GM11168 (cell line): ENCODE measurements at regions not wholly inside any gene's neighbourhood (a gene's known extent, or its start where the extent isn't known, plus 50 kb on each side); places are given as distances from the start of the nearest gene placed in this dataset.

ENCODE experiments used
- in situ Hi-C: fragments of 300-500 bp; cut with MboI; formaldehyde crosslinking; loops from one replicate; pipeline ENCODE4 v1.12.0; 2022; ENCODE audit warnings: low sequenced_read_pairs; ENCODE audit not compliant: unreplicated experiment

DNA sequence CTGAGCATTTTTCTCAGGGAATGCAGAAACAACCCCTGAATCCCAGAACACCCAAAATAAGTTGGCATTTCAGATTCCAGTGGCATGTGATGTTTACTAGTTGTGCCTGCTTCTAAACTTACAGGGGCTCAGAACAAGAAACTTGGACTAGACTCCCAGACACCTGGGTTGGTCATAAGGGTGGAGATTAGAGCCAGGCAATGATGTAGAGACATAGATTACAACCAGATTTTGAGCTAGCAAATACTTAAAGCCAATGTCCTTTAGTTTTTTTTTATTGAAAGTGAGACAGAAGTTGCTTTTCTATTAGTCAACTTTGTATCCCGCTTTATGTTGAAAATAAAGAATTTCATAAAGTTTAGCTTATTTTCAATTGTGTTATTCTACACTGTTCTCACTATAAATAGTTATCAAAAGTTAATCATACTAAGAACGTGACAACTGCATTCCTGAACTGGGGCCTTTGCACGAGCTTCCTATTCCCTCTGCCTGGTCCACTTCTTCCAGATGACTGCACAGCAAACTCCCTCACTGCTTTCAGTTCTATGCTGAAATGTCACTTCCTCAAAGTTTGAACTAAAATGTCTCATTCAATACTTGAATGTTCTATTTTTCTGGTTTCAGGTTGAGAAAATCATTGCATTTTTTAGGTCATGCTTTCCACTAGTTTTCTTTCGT, 224.7 kb upstream of the PPP1R2C start:
- in situ Hi-C loops = no loop called here

DNA sequence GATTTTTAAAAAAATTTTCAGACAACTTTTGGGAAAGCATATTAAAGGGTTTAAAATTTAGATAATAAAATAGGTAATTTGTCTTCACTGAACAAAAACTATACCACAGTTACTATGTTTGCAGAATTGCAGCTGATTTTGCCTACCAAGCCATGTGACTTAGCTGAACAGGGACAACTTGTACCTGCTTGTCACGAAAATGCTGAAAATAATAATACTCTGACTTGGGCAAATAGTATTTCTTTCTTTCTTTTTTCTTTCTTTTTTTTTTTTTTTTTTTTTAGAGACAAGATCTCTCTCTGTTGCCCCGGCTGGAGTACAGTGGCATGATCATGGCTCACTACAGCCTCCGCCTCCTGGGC, 225.2 kb upstream of the PPP1R2C start:
- in situ Hi-C loops = no loop called here

DNA sequence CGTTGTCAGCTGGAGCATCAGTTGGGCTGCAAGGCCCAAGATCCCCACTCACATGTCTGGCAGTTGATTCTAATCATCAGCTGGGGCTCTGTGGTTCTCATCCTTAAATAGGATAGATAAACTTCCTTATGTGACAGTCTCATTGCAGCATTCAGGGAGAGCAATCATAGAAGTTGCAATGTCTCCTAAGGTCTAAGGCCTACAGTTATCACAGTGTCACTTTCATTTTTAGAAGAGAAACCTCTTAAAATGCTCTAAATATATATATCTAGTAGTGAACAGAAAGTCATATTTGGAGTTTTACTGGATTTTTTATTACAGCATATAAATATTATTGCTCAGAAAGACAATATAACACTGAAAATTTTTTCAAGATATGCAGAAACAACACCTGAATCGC, 226.0 kb upstream of the PPP1R2C start:
- in situ Hi-C loops = no loop called here

DNA sequence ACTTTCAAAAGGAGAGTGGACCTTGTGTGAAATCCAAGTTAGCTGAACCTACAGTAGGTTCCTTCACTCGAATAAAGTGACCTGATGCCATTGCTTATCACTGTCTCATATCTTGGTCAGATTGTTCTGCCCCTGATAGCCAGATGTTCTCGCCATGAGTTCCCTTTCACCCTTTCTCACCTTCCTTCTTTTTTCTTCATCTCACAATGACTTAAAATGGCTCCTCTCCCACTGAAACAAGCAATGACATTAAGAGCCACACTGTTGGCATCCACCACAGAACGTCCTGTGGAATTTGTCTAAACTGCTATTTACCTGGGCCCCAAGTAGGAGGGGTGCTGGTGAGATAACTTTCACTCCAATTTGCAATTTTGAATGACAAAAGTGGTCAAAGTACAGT, 227.6 kb upstream of the PPP1R2C start:
- in situ Hi-C loops = no loop called here

DNA sequence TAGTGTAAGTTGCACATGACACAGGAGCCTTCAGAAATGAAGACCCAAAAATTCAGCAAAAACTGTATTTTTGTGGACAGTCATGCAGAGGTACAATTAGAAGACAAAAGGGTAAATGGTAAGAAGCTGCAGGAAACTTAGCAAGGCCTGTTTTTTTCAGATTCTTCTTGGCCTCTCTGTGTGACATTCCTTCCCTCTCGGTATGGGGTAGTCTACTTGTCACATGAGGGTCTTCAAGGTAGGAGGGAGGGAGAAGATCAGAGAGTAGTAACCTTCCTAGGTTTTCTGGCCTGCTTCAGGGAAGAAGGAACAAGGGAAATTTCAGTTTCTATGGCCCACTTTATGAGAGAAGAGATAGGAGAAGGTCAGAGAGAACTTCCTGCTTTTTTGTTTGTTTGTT, 230.4 kb upstream of the PPP1R2C start:
- in situ Hi-C loops = no loop called here

DNA sequence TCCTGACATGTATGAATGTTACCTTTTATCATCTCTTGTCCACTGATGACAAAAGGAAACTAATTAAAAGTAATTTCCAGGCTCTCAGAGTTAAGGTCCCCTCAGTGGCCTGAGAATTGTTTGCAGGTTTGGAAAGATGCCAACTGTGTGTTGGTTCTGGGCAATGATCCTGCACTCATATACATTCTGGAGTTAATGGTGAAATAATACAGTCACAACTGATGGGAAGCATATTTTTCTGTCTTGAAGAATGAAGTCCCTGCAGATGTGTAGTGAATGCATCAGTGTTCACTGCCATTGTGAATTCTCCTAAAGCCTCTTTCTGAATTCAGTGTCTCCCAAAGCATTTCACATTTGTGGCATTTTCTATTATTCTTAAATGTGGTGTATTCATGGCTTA, 238.1 kb upstream of the PPP1R2C start:
- in situ Hi-C loops = no loop called here

DNA sequence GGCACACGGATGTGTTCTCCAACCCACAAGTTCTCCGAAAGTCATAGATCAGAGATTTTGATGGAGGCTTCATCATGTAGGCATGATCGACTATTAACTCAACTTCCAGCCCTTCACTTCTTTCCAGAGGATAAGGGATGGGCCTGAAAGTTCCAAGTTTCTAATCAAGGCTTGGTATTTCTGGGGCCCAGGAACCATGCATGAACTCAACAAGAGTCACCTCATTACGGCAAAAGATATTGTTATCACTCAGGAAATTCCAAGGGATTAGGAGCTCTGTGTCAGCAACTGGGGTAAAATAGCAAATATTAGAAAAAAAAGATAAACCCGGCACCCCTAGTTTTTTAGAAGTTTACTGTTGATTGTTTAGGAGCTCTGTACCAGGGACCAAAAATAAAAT, 240.1 kb upstream of the PPP1R2C start:
- in situ Hi-C loops = no loop called here

DNA sequence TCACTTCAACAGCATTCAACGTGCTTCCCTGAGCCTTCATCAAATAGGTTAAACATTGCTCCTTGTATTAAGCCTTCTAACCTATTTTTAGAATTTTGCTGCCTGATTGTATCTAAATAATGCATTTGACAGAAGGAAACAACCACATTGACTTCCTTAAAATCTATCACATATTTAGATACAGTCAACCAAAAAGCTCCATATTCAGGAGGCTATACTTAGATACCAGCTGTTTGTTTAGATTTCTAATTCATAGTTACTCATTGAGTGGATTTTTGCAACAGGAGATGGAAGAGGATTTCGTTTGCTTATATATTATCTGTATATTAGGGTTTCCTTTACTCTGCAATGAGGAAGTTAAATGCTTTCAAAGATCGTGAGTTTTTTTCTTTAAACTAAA, 241.1 kb upstream of the PPP1R2C start:
- in situ Hi-C loops = no loop called here

DNA sequence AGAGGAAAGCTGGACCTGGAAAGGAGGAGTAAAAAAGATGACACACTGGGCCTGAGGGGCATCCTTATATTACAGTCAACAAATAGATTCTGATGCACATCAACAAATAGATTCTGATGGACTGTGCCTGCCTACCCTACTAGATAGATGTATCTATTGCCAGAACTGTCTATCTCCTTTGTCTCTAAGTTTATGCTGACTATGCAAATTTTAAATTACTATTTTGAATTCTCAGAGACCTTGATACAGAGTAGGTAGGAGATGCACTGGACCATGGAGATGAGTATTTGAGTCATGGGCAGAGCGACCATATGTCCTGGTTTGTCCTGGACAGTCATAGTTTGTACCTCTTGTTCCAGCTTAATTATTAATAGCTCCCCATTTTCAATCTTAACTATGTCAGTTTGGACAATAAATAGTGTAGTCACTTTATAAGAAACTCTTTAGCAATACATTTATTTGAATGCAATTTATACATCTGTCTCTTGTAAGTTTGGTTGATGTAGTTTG, 247.9 kb upstream of the PPP1R2C start:
- in situ Hi-C loops = no loop called here

DNA sequence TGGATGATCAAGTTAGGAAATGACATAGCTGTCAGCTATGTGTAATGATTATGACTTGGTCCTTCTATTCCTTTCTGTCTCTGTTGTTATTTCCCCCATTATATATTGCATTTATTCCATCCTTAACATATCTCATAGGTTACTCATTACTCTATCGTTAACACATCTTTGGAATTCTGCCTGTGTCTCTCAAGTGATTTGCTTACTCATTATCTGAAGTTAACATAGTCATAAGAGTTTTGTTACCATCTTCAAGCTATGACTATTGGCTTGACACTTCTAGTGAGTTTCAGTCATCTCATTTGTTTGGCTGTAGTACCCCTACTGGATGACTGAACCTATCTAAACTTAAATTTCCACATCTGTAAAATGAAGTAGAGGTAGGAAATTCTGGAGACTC, 286.1 kb upstream of the PPP1R2C start:
- in situ Hi-C loops = no loop called here

DNA sequence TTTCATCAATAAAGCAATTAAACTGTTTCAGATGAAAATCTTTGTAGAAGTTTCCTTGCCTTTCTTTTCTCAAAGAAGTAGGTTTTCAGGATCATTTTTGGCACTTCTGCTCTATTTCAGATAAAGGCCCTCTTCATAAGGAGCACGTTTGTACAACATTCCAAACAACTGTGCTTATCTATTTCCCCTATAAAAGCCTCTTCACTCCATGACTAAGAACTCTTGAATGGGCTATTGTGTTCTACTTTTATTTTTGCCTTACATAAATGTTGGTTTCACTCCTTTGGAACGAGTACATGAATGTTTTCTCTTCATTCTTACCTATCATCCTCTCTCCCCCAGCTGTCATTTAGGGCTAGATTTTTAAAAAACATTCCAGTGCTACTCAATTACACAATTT, 288.0 kb upstream of the PPP1R2C start:
- in situ Hi-C loops = no loop called here

DNA sequence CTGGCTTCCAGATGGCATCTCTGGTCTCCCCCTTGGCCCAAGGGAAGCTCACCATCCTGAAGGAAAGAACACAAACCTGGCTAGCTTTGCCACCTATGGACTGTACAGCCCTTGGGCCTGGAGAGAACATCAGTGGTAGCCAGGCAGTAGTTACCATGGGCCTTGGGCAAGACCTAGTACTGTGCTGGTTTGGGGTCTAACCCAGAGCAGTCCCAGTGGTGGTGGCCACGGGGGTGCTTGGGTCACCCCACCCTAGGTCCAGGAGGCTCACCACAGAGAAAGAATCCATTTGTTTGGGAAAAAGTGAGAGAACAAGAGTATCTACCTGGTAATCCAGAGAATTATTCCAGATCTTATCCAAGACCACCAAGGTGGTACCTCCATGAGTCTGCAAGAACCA, 290.7 kb upstream of the PPP1R2C start:
- in situ Hi-C loops = no loop called here

DNA sequence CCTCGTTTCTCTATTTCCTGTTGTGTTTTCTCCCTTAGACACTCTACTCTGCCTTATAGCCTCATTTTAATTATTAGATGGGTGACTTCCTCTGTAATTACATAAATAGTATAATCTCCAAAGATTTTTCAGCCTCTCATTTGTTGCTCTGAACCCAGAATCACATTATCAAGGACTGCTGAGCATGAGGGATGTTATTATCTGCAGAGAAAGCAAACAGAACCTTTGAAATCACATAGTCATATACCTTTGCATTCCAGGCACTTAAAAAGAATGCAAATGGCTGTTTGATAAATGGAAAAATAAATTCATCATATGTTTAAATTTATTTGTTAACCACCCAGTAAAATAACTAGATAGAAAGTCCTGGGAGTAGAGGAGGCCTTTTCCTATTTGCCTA, 305.1 kb upstream of the PPP1R2C start:
- in situ Hi-C loops = no loop called here

DNA sequence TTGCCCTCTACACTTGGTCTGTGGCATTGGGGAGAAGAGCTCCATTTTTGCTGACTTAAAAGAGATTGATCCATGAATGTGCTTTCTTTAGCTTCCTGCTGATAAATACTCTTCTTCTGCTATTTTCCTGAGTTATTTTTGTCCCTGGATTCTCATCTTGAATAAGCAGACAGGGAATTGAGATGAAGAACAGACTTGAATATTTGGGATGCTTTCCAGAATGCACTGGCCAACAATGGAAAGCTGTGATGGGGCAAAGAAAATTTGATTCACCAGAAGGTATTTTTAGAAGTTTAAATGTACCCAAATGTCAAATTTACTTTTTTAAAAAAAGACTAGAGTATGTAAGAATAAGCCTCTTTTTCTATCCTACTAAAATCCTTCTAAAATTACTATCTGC, 309.9 kb upstream of the PPP1R2C start:
- in situ Hi-C loops = no loop called here

DNA sequence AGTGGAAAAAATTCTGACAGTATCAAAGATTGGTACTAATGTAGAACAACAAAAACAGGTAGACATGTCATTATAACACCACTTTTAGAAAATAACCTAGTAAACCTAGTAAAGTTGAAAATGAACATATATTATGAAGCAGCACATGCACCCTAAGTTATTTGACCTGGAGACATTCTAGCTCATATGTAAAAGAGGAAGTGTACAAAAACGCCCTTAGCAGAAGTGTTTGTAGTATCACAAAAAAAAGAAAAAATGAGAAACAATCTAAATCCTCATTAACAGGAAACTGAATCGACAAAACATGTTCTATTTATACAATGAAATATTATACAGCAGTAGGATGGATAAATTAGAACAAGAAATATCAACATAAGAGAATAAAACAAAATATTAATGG, 318.9 kb upstream of the PPP1R2C start:
- in situ Hi-C loops = no loop called here

DNA sequence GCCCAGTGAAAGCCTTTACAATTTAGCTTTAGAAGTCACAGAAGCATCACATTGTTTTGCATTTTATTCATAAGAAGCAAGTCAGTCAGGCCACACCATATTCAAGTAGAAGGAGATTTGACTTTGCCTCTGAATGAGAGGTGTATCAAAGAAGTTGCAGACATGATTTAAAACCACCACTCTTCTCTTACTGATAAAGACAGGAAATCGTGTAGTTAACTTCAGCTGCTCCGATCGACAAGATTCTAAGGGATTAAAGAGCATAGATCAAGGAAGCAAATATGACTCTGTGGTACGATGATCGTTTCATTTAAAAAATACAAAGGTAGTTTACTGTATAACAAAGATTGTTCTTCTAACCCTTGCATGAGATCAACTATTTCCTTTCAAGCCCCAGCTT, 328.0 kb upstream of the PPP1R2C start:
- in situ Hi-C loops = no loop called here

DNA sequence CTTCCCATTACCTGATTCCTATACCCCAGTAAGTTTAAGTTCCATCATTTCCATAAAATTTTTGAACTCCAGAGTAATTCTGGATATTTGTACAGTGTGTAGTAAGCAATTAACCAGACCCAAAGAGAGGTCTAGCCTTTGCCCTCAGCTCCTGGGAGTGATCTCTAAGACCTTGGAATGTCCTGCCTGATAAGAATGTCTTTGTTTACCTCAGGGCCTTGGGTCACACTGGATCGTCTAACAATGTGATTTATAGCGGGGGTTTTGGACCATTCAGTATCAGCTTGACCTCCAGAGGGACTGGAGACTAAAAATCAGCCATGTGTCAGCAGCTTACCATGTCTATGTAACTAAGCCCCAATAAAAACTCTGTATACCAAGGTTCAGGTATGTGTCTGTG, 330.9 kb upstream of the PPP1R2C start:
- in situ Hi-C loops = no loop called here

DNA sequence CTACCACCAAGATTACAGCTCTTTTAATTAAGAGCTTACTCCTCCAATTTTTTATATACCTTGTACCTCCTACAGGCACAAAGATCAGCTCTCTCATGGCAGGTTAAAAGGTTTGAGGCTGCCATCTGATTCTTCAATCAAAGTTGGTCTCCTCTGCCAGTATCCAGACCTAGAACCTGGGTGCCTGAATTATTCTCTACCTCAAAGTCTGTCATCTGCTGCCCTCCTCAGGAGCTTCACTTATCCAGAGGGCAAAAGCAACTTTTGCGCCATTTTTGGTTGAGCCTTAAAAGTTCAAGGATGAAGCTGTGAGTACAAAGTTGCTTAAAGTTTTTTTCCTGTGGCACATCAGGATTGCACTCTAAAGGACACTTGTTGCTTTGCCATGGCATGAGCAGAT, 343.7 kb upstream of the PPP1R2C start:
- in situ Hi-C loops = no loop called here

DNA sequence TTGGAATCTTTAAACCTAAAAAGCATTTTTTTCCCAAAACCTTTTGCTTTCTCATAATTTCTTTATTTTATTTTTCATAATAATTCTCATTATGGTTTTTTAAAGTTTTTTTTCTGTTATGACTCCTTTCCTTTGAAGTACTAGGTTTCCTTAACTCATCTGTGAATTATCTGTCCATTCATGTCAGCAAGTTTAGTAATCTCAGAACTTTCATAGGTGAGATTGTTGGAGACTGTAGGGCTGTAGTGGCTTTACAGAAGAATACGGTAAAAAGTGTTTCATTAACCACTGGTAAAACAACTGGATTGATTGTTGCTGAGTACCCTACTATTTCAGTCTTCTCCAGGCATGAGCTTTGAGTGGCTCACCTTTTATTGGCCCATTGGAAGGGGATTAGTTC, 361.7 kb upstream of the PPP1R2C start:
- in situ Hi-C loops = no loop called here

DNA sequence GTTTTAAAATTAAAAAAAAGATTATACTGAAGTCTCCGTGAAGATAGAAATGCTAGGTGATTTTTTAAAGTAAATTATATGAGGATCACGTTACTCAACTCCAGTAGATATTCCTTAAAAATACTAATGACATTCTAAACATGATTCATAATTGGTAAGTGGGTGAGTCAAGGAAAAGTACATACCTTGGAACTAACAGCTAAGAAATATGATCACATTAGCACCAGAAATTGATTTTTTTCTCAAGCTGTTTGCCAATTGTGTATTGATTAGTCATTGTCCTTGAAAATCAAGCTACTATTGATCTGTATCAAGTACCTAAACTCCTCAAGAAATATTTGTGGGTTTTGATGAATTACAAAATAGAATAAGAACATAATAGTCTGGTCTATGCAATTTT, 362.6 kb upstream of the PPP1R2C start:
- in situ Hi-C loops = no loop called here

DNA sequence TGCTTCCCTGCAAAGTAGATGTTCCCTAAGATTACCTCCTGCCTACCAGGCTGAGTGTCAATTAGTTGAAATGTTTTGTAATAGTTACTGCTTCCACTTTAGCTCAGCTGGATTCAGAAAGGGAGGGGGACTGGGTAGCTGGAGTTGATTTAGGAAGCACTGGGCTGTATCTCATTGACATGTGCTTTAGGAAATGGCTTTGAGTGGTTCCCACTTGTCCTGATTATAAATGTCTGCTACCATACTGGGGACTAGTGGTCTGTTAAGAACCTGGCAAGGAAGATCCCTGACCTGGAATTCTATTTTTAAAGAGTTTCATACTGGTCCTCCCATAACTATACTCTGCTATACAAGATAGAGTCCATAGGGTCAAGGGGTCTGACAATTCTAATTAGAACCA, 363.9 kb upstream of the PPP1R2C start:
- in situ Hi-C loops = no loop called here

DNA sequence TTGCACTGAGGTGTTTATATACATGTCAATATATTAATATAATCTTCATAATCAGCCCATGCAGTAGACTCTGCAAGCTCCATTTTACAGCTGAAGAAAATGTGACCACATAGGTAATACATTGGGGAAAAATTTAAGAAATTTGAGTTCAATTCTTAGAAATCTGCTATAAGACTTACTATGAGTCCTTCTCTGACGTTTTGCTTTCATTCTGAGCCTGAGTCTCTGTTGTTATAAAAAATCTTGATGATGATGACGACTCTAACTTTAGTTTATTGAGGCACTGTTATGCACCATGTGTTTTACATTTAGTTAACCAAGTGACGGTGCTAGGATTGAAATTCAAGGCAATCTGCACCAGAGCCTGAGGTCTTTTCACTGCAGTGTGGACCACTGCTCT, 370.3 kb upstream of the PPP1R2C start:
- in situ Hi-C loops = no loop called here
